Coronary artery (tissue), 2 donors: ENCODE measurements at regions not wholly inside any gene's neighbourhood (a gene's known extent, or its start where the extent isn't known, plus 50 kb on each side); places are given as distances from the start of the nearest gene placed in this dataset.
"Not testable (repeated sequence)": the region's sequence is repeated elsewhere in the genome, so short reads cannot be mapped to it uniquely, and the experiment has no call there.

Experiments used
- DNase-seq: peaks from one replicate; pipeline ENCODE4 v3.0.0-alpha.2; 2017; ENCODE audit warnings: low spot score
- H3K27ac ChIP-seq, 2 donors: fragments of 200-600 bp; sonication (generic); one replicate each; pipeline ENCODE4 v1.5.1; 2016 to 2019
- H3K4me3 ChIP-seq: fragments of 200-600 bp; sonication (generic); 2 replicates; pipeline ENCODE4 v1.5.1; 2016; ENCODE audit warnings: mild to moderate bottlenecking, moderate library complexity
- TF ChIP-seq, protein P1 (sequence below): fragments of 200-600 bp; sonication (generic); IDR thresholded peaks from one replicate; pipeline ENCODE4 v1.5.1; 2019; ENCODE audit warnings: antibody characterized with exemption

DNA sequence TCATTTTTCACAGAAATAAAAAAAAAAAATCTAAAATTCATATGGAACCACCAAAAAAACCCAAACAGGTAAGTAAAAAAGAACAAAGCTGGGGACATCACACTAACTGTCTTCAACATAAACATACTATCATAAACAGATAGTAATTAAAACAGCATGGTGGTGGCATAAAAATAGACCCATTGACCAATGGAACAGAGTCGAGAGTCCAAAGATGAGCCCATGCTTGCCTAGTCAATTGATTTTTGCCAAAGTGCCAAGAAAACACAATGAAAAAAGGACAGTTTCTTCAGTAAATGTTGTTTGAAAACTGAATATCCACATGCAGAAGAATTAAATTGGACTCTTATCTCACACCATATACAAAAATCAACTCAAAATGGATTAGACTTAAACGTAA is 513.2 kb upstream of the PHF14 start:
- Histone ChIP-seq H3K4me3 (no peak overlapping the region), H3K27ac (no peak overlapping the region)
- TF ChIP-seq, protein P1, sequence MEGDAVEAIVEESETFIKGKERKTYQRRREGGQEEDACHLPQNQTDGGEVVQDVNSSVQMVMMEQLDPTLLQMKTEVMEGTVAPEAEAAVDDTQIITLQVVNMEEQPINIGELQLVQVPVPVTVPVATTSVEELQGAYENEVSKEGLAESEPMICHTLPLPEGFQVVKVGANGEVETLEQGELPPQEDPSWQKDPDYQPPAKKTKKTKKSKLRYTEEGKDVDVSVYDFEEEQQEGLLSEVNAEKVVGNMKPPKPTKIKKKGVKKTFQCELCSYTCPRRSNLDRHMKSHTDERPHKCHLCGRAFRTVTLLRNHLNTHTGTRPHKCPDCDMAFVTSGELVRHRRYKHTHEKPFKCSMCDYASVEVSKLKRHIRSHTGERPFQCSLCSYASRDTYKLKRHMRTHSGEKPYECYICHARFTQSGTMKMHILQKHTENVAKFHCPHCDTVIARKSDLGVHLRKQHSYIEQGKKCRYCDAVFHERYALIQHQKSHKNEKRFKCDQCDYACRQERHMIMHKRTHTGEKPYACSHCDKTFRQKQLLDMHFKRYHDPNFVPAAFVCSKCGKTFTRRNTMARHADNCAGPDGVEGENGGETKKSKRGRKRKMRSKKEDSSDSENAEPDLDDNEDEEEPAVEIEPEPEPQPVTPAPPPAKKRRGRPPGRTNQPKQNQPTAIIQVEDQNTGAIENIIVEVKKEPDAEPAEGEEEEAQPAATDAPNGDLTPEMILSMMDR = no peak
- DNase-seq = no peak

DNA sequence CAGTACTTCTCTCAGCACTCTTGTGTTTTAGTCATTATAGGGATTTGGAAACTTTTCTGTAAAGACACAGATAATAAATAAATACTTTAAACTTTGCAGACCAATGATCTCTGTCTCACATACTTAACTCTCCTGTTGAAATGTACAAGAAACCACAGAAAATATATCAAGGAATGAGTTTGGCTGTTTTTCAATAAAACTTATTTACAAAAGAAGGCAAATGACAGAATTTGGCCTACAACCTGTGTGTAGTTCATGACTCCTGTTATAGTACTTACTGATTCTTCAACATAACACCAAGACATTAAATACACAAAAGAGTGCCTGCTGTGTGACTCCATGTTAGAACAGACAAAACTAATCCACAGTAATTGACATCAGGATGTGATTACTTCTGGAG is 510.0 kb upstream of the PHF14 start:
- no peak overlapping the region for H3K4me3 ChIP-seq
- DNase-seq = no peak
- H3K27ac ChIP-seq = no peak overlapping the region
- TF ChIP-seq, protein P1 = no peak

DNA sequence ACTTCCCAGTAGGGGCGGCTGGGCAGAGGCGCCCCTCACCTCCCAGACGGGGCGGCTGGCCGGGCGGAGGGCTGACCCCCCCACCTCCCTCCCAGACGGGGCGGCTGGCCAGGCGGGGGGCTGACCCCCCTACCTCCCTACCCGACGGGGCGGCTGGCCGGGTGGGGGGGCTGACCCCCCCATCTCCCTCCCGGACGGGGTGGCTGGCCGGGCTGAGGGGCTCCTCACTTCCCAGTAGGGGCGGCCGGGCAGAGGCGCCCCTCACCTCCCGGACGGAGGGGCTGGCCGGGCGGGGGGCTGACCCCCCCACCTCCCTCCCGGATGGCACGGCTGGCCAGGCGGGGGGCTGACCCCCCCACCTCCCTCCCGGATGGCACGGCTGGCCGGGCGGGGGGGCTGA is 508.1 kb upstream of the PHF14 start:
- not testable (repeated sequence) for DNase-seq, H3K4me3 ChIP-seq, H3K27ac ChIP-seq

DNA sequence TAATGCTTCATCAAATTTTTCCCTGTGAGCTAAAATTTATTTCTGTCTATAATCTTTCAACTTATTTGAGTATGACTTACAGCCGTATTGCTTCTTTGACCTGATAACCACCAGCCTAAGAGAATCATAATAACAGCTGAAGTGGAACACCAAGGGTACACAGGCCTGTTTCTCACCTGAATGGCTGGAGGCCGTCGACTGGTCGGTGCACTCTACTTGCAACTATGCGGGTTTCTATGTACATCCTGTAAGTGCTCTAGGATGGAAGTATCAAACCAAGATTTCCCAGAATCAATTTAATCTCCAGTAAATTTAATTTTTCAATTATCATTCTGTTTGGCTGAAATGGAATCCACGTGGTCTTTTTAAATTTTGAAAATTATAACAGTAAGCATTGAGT is 504.8 kb upstream of the PHF14 start:
- TF ChIP-seq, protein P1 = no peak
- DNase-seq = no peak
- no peak overlapping the region for H3K27ac ChIP-seq
- no peak overlapping the region for H3K4me3 ChIP-seq

DNA sequence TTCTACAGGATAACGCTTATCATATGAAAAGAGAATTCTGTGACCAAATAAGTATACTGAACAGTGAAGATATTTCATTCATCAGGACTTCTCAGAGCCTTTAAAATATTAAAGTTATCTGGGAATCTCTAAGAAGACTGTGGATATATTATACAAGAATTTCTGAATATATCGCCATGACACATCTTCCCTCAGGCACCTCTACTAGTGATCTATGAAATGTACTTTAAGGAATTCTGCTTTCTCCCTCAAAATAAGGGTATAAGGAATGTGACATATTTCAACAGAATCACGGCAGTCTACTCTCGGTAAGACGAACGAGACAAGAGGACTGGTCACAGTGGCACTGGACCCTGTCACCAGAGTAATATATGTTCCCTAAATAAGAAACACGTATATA is 504.2 kb upstream of the PHF14 start:
- DNase-seq = no peak
- H3K27ac ChIP-seq = no peak overlapping the region
- TF ChIP-seq, protein P1 = no peak
- no peak overlapping the region for H3K4me3 ChIP-seq

DNA sequence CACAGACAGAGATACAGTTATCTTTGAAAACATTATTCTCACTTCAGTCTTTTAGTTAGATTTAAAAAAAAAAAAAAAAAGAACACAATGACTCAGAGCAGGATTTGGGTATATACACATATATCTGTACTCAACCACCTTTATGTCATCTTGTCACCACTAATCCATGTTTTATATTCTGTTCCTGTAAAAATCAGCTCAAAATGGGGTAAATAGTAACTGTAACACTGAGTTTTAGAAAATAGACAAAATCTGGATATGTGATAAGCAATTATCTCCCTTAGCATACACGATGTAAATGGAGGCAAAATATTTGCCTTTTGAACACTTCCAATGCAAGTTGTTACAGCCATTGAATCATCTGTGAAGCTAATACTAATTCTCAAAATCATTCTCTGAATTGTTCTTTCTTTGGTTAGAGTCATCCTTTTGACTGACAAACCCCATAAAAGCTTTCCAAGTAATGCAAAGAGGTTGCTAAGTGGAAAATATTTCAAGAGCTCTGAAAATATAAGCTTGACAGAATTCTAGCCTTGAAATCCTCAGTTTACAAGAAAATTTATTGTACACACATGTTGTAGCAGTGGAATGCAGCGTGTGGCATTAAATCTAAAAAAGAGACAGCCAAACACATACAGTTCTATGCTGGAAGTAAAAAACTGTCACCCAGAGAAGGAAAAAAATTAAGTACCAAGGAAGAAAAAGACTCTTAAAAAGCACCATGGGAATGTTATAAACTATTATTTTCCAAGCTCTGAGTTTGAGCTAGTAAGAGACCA is 502.2 kb upstream of the PHF14 start:
- DNase-seq = no peak
- Histone ChIP-seq H3K4me3 (no peak overlapping the region), H3K27ac (no peak overlapping the region)
- TF ChIP-seq, protein P1 = no peak

DNA sequence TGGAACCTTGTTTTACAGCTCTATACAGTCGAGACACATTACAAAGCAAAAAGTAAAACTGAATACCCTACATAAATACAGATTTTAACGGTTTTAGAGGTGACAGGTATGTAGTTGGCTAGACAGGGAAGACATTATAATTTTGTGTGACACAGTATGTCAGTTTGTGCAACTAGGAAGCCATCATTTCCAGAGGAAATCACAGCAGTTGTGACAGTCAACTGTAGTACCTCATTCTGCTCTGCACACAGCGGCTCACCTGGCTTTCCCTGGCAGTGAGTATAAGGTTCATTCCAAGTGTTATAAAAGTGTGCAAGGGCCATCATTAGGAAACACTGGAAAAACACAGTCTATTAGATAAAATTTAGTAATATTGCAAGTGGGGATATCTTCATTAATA is 501.6 kb upstream of the PHF14 start:
- H3K4me3 ChIP-seq = no peak overlapping the region
- DNase-seq = no peak
- H3K27ac ChIP-seq = no peak overlapping the region
- TF ChIP-seq, protein P1 = no peak
